GM23248 (cell line): ENCODE measurements at regions not wholly inside any gene's neighbourhood (a gene's known extent, or its start where the extent isn't known, plus 50 kb on each side); places are given as distances from the start of the nearest gene placed in this dataset.

Experiments used
- DNase-seq: peaks from one replicate; pipeline ENCODE4 v3.0.0-alpha.2; 2015
- H2AFZ ChIP-seq: fragments of 200-600 bp; sonication (generic); 2 replicates; pipeline ENCODE4 v1.6.1; 2016; ENCODE audit warnings: antibody characterized with exemption
- H3F3A ChIP-seq: fragments of 200-600 bp; sonication (generic); 2 replicates; pipeline ENCODE4 v1.6.1; 2016; ENCODE audit warnings: mild to moderate bottlenecking, antibody characterized with exemption, mixed run types; ENCODE audit not compliant: insufficient read depth
- H3K27ac ChIP-seq: fragments of 200-600 bp; sonication (generic); 2 replicates; pipeline ENCODE4 v1.5.1; 2016; ENCODE audit warnings: mild to moderate bottlenecking
- H3K27me3 ChIP-seq: fragments of 200-600 bp; sonication (generic); replicated peaks from 2 replicates; pipeline ENCODE4 v1.6.1; 2016; ENCODE audit warnings: mild to moderate bottlenecking; ENCODE audit not compliant: insufficient read depth
- H3K36me3 ChIP-seq: fragments of 200-600 bp; sonication (generic); 2 replicates; pipeline ENCODE4 v1.6.1; 2016; ENCODE audit warnings: low read depth, mild to moderate bottlenecking
- H3K4me1 ChIP-seq: fragments of 200-600 bp; sonication (generic); 2 replicates; pipeline ENCODE4 v1.6.1; 2016; ENCODE audit warnings: mild to moderate bottlenecking; ENCODE audit not compliant: insufficient read depth
- H3K4me2 ChIP-seq: fragments of 200-600 bp; sonication (generic); one replicate; pipeline ENCODE4 v1.6.1; 2016; ENCODE audit warnings: mild to moderate bottlenecking; ENCODE audit not compliant: unreplicated experiment
- H3K4me3 ChIP-seq: fragments of 200-600 bp; sonication (generic); 2 replicates; pipeline ENCODE4 v1.5.1; 2016; ENCODE audit warnings: mild to moderate bottlenecking
- H3K79me2 ChIP-seq: fragments of 200-600 bp; sonication (generic); 2 replicates; pipeline ENCODE4 v1.6.1; 2016; ENCODE audit warnings: mild to moderate bottlenecking; ENCODE audit not compliant: insufficient read depth
- H3K9ac ChIP-seq: fragments of 200-600 bp; sonication (generic); 2 replicates; pipeline ENCODE4 v1.6.1; 2016; ENCODE audit warnings: mild to moderate bottlenecking
- H3K9me2 ChIP-seq: fragments of 200-600 bp; sonication (generic); 2 replicates; pipeline ENCODE4 v1.6.1; 2016; ENCODE audit warnings: mixed run types, mild to moderate bottlenecking, moderate library complexity; ENCODE audit not compliant: insufficient read depth
- H3K9me3 ChIP-seq: fragments of 200-600 bp; sonication (generic); one replicate; pipeline ENCODE4 v1.6.1; 2017; ENCODE audit warnings: low read depth
- H4K20me1 ChIP-seq: fragments of 200-600 bp; sonication (generic); 2 replicates; pipeline ENCODE4 v1.6.0; 2016; ENCODE audit not compliant: insufficient read depth
- EZH2 ChIP-seq: fragments of 200-600 bp; sonication (generic); IDR thresholded peaks from 2 replicates; pipeline ENCODE4 v1.6.1; 2018; ENCODE audit warnings: antibody characterized with exemption, mild to moderate bottlenecking; ENCODE audit not compliant: insufficient read depth, poor library complexity, severe bottlenecking
- EZH2phosphoT487 ChIP-seq: fragments of 200-600 bp; sonication (generic); IDR thresholded peaks from 2 replicates; pipeline ENCODE4 v1.6.1; 2018; ENCODE audit warnings: antibody characterized with exemption, moderate library complexity, mild to moderate bottlenecking, low read depth; ENCODE audit not compliant: insufficient read depth
- WGBS, 2 experiments: methylation state at CpG; one replicate each; pipeline ENCODE4 v1.1.6; 2015 to 2017; ENCODE audit warnings: low lambda C conversion rate in 2 of 2, low coverage in 1 of 2; ENCODE audit errors: missing lambda C conversion rate in 2 of 2; 5-methylcytosine and 5-hydroxymethylcytosine counted together
- in situ Hi-C: fragments of 300-500 bp; cut with MboI; formaldehyde crosslinking; loops from 2 replicates; pipeline ENCODE4 v1.15.0; 2020

DNA sequence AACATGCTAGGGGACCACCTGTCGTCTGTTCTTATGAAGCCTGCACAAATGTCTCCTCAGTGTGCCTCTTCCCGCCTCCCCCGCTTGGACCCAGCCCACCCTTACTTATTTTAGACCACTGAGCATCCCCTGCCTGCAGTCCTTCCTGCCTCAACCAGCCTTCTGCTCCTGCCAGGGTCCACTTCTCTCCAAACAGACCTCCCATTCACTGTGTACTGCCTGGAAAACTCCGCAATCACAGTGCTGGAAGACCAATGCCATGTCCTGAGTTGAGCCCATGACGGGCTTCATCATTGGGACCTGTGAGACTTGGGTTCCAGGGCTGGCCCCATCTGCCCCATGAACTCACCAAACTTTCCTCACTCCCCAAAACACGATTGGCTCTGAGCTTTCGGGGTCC is 309.4 kb downstream of the IRX1 start:
- no peaks in the 10 kb centered on the region for H4K20me1 ChIP-seq
- H3F3A ChIP-seq: no peaks in the 10 kb centered on the region
- TF ChIP-seq EZH2phosphoT487 (no peak), EZH2 (no peak)
- no peak overlapping the region for H3K27ac ChIP-seq
- WGBS, 2 experiments: 40 to 42% methylated on average over 7 of the region's 7 CpGs
- no peaks in the 10 kb centered on the region for H3K9me2 ChIP-seq
- in situ Hi-C loops: no loop called here
- no peaks in the 10 kb centered on the region for H3K27me3 ChIP-seq
- no peak overlapping the region for H2AFZ ChIP-seq
- H3K4me3 ChIP-seq: no peak overlapping the region
- no peaks in the 10 kb centered on the region for H3K36me3 ChIP-seq
- H3K4me2 ChIP-seq: no peak overlapping the region
- no peaks in the 10 kb centered on the region for H3K4me1 ChIP-seq
- no peak overlapping the region for H3K9ac ChIP-seq
- H3K79me2 ChIP-seq: no peaks in the 10 kb centered on the region
- no peaks in the 10 kb centered on the region for H3K9me3 ChIP-seq
- no peak for DNase-seq

GRCh38 chr5:3905521-3905920 is 309.9 kb downstream of the IRX1 start:
- Histone ChIP-seq H3K4me3 (no peak overlapping the region), H4K20me1 (no peaks in the 10 kb centered on the region), H3K9me2 (no peaks in the 10 kb centered on the region), H3K4me1 (no peaks in the 10 kb centered on the region), H3K9me3 (no peaks in the 10 kb centered on the region), H3K9ac (no peak overlapping the region), H3K4me2 (no peak overlapping the region), H3F3A (no peaks in the 10 kb centered on the region), H3K79me2 (no peaks in the 10 kb centered on the region), H3K27ac (no peak overlapping the region), H3K36me3 (no peaks in the 10 kb centered on the region), H2AFZ (no peak overlapping the region), H3K27me3 (no peaks in the 10 kb centered on the region)
- WGBS, 2 experiments: 47 to 54% methylated on average over 3 of the region's 3 CpGs
- TF ChIP-seq EZH2phosphoT487 (no peak), EZH2 (no peak)
- in situ Hi-C loops: no loop called here
- no peak for DNase-seq

DNA sequence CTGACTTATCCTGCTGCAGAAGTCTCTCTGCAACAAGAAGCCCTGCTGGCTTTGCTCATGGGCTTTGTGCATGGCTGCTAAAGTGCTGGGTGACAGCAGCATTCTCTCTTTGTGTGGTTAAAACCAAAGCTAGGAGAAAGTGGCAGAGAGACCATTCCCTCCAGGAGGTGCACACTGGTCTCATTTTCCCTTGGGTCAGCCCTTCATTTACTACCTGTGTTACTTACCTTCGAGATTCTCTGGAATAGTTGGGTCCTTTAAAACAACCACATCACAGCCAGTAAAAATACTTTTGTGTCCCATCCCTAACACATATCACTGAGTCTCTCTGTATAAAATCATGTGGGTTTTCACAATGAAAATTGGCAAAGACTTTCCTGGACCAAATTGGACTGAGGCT is 315.5 kb downstream of the IRX1 start:
- H3K4me2 ChIP-seq: no peak overlapping the region
- 7 to 39% methylated on average over 1 of the region's 1 CpG for WGBS, 2 experiments
- no peak overlapping the region for H3K27ac ChIP-seq
- H3K4me3 ChIP-seq: no peak overlapping the region
- no peaks in the 10 kb centered on the region for H3K79me2 ChIP-seq
- TF ChIP-seq EZH2 (no peak), EZH2phosphoT487 (no peak)
- no peaks in the 10 kb centered on the region for H3K9me3 ChIP-seq
- no peak for DNase-seq
- no peaks in the 10 kb centered on the region for H3K4me1 ChIP-seq
- in situ Hi-C loops: no loop called here
- H3K36me3 ChIP-seq: no peaks in the 10 kb centered on the region
- H3K9me2 ChIP-seq: no peaks in the 10 kb centered on the region
- H4K20me1 ChIP-seq: no peaks in the 10 kb centered on the region
- no peaks in the 10 kb centered on the region for H3F3A ChIP-seq
- no peaks in the 10 kb centered on the region for H3K27me3 ChIP-seq
- H3K9ac ChIP-seq: no peak overlapping the region
- no peak overlapping the region for H2AFZ ChIP-seq

DNA sequence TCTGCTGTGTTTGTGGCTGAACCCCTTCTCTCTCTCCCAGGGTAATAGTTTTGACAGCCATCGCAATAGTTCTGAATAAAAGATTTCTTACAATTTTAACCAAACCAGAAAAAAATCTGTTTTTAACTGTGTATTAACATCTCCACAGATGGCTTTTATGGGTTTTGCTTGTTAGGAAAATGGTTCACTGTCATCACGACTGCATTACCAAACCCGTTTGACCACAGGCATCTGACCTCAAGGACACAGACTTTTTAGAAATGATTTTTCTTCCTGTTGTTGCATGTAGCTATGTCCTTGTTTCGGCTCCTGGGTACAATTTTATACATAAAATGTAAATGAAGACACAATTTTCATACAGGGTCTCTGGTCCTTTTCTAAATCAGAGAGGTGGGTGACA is 316.1 kb downstream of the IRX1 start:
- DNase-seq: no peak
- no peak overlapping the region for H3K4me2 ChIP-seq
- TF ChIP-seq EZH2phosphoT487 (no peak), EZH2 (no peak)
- H3K4me3 ChIP-seq: no peak overlapping the region
- H3K27me3 ChIP-seq: no peaks in the 10 kb centered on the region
- no peak overlapping the region for H2AFZ ChIP-seq
- no peaks in the 10 kb centered on the region for H3K79me2 ChIP-seq
- no peaks in the 10 kb centered on the region for H3K36me3 ChIP-seq
- WGBS, 2 experiments: 43% methylated on average over 4 of the region's 4 CpGs
- H3K9me2 ChIP-seq: no peaks in the 10 kb centered on the region
- no peaks in the 10 kb centered on the region for H3K4me1 ChIP-seq
- H4K20me1 ChIP-seq: no peaks in the 10 kb centered on the region
- H3F3A ChIP-seq: no peaks in the 10 kb centered on the region
- no peaks in the 10 kb centered on the region for H3K9me3 ChIP-seq
- in situ Hi-C loops: no loop called here
- H3K9ac ChIP-seq: no peak overlapping the region
- H3K27ac ChIP-seq: no peak overlapping the region

GRCh38 chr5:3912790-3913189 is 317.2 kb downstream of the IRX1 start:
- in situ Hi-C loops: no loop called here
- Histone ChIP-seq H3K9me2 (no peaks in the 10 kb centered on the region), H4K20me1 (no peaks in the 10 kb centered on the region), H3K4me3 (no peak overlapping the region), H3K79me2 (no peaks in the 10 kb centered on the region), H3K4me2 (no peak overlapping the region), H3K4me1 (no peaks in the 10 kb centered on the region), H3K9ac (no peak overlapping the region), H3K9me3 (no peaks in the 10 kb centered on the region), H3K27me3 (no peaks in the 10 kb centered on the region), H3K27ac (no peak overlapping the region), H2AFZ (no peak overlapping the region), H3K36me3 (no peaks in the 10 kb centered on the region), H3F3A (no peaks in the 10 kb centered on the region)
- no peak for TF ChIP-seq EZH2phosphoT487
- TF ChIP-seq EZH2: no peak
- WGBS, 2 experiments: 65% methylated on average over 7 of the region's 7 CpGs
- no peak for DNase-seq
